Activated T-helper 1 cell treated with Interleukin-2 at 50 U/mL for 16 hours (primary cell): ENCODE measurements at regions not wholly inside any gene's neighbourhood (a gene's known extent, or its start where the extent isn't known, plus 50 kb on each side); places are given as distances from the start of the nearest gene placed in this dataset.
"Not testable (repeated sequence)": the region's sequence is repeated elsewhere in the genome, so short reads cannot be mapped to it uniquely, and the experiment has no call there.

Experiments
- DNase-seq: peaks from one replicate; pipeline ENCODE4 v3.0.0-alpha.2; 2020; ENCODE audit warnings: low read depth

GRCh38 chr14:53285821-53286220 is 132.7 kb upstream of the DDHD1 start:
- DNase-seq: no peak

- no peak for DNase-seq
Observed at GRCh38 chr14:53285064-53285463, 131.9 kb upstream of the DDHD1 start.

- no peak for DNase-seq
Observed at GRCh38 chr14:53278602-53279506, 125.7 kb upstream of the DDHD1 start.

GRCh38 chr14:53273671-53274072 is 120.5 kb upstream of the DDHD1 start:
- no peak for DNase-seq

GRCh38 chr14:53265025-53265424 is 111.9 kb upstream of the DDHD1 start:
- no peak for DNase-seq

GRCh38 chr14:53260928-53261327 is 107.8 kb upstream of the DDHD1 start:
- no peak for DNase-seq

GRCh38 chr14:53260286-53260685 is 107.2 kb upstream of the DDHD1 start:
- no peak for DNase-seq

- DNase-seq: no peak
Observed at GRCh38 chr14:53252141-53252540, 99.0 kb upstream of the DDHD1 start.

GRCh38 chr14:53249059-53249458 is 95.9 kb upstream of the DDHD1 start:
- no peak for DNase-seq

GRCh38 chr14:53247596-53248370 is 94.7 kb upstream of the DDHD1 start:
- no peak for DNase-seq

- DNase-seq: not testable (repeated sequence)
Observed at GRCh38 chr14:53242898-53243297, 89.8 kb upstream of the DDHD1 start.

- DNase-seq: no peak
Observed at GRCh38 chr14:53237488-53237887, 84.4 kb upstream of the DDHD1 start.

GRCh38 chr14:53236708-53237107 is 83.6 kb upstream of the DDHD1 start:
- DNase-seq: no peak

- no peak for DNase-seq
Observed at GRCh38 chr14:53231171-53231570, 78.0 kb upstream of the DDHD1 start.

GRCh38 chr14:53228966-53229365 is 75.8 kb upstream of the DDHD1 start:
- DNase-seq: no peak

- DNase-seq: no peak
Observed at GRCh38 chr14:53227154-53227718, 74.1 kb upstream of the DDHD1 start.

GRCh38 chr14:53226553-53226952 is 73.4 kb upstream of the DDHD1 start:
- DNase-seq: no peak

- no peak for DNase-seq
Observed at GRCh38 chr14:53220914-53221313, 67.8 kb upstream of the DDHD1 start.

- no peak for DNase-seq
Observed at GRCh38 chr14:53218161-53218560, 65.0 kb upstream of the DDHD1 start.

GRCh38 chr14:53217316-53217994 is 64.3 kb upstream of the DDHD1 start:
- peak; percentile 50 for DNase-seq

- DNase-seq: not testable (repeated sequence)
Observed at GRCh38 chr14:53216955-53217315, 63.8 kb upstream of the DDHD1 start.

- not testable (repeated sequence) for DNase-seq
Observed at GRCh38 chr14:53216478-53216877, 63.4 kb upstream of the DDHD1 start.
